Astrocyte (in vitro differentiated cells and primary cell): ENCODE measurements at regions not wholly inside any gene's neighbourhood (a gene's known extent, or its start where the extent isn't known, plus 50 kb on each side); places are given as distances from the start of the nearest gene placed in this dataset.

ENCODE experiments used
- DNase-seq: peaks from one replicate; pipeline ENCODE4 v3.0.0-alpha.2; 2010; ENCODE audit warnings: low read depth
- FAIRE-seq: peaks from 2 replicates; lab custom pipeline; 2011; peaks lifted over from hg19 to GRCh38; lab: Jason Lieb, UNC
- H2AFZ ChIP-seq: 2 replicates; pipeline ENCODE4 v1.6.0; 2012; ENCODE audit warnings: low read depth, low read length, inconsistent platforms
- H3K27ac ChIP-seq: 2 replicates; pipeline ENCODE4 v1.5.1; 2011; ENCODE audit warnings: low read depth, low read length, inconsistent platforms
- H3K27me3 ChIP-seq: 2 replicates; pipeline ENCODE4 v1.6.0; 2011; ENCODE audit warnings: low read length, inconsistent platforms; ENCODE audit not compliant: insufficient read depth
- H3K36me3 ChIP-seq: 2 replicates; pipeline ENCODE4 v1.5.1; 2011; ENCODE audit warnings: low read length, inconsistent platforms; ENCODE audit not compliant: insufficient read depth
- H3K4me1 ChIP-seq: 2 replicates; pipeline ENCODE4 v1.5.1; 2011; ENCODE audit warnings: low read length, inconsistent platforms; ENCODE audit not compliant: insufficient read depth
- H3K4me2 ChIP-seq: 2 replicates; pipeline ENCODE4 v1.6.0; 2012; ENCODE audit warnings: low read length, inconsistent platforms
- H3K4me3 ChIP-seq: 2 replicates; pipeline ENCODE4 v1.5.1; 2011; ENCODE audit warnings: low read depth, mild to moderate bottlenecking, low read length, inconsistent platforms; ENCODE audit not compliant: insufficient read depth
- H3K79me2 ChIP-seq: 2 replicates; pipeline ENCODE4 v1.6.0; 2012; ENCODE audit warnings: mild to moderate bottlenecking, low read length, inconsistent platforms; ENCODE audit not compliant: insufficient read depth
- H3K9ac ChIP-seq: 2 replicates; pipeline ENCODE4 v1.6.0; 2012; ENCODE audit warnings: mild to moderate bottlenecking, low read length, inconsistent platforms
- H3K9me3 ChIP-seq: 2 replicates; pipeline ENCODE4 v1.5.1; 2012; ENCODE audit warnings: low read depth, mild to moderate bottlenecking, low read length, inconsistent platforms; ENCODE audit not compliant: insufficient read depth
- H4K20me1 ChIP-seq: 2 replicates; pipeline ENCODE4 v1.6.0; 2012; ENCODE audit warnings: low read length, inconsistent platforms; ENCODE audit not compliant: insufficient read depth
- H3K27ac Mint-ChIP-seq: one replicate; pipeline ENCODE4 v1.8.0; 2021; ENCODE audit warnings: mild to moderate bottlenecking, mixed read lengths; ENCODE audit not compliant: unreplicated experiment
- H3K27me3 Mint-ChIP-seq: one replicate; pipeline ENCODE4 v1.8.0; 2021; ENCODE audit warnings: low read depth, mixed read lengths; ENCODE audit not compliant: unreplicated experiment
- H3K36me3 Mint-ChIP-seq: one replicate; pipeline ENCODE4 v1.8.0; 2021; ENCODE audit warnings: low read depth, mixed read lengths; ENCODE audit not compliant: unreplicated experiment
- H3K4me1 Mint-ChIP-seq: one replicate; pipeline ENCODE4 v1.8.0; 2021; ENCODE audit warnings: low read depth, mixed read lengths; ENCODE audit not compliant: unreplicated experiment
- H3K4me3 Mint-ChIP-seq: one replicate; pipeline ENCODE4 v1.8.0; 2021; ENCODE audit warnings: mild to moderate bottlenecking, moderate library complexity, mixed read lengths; ENCODE audit not compliant: unreplicated experiment
- H3K9me3 Mint-ChIP-seq: one replicate; pipeline ENCODE4 v1.8.0; 2021; ENCODE audit warnings: mild to moderate bottlenecking, mixed read lengths; ENCODE audit not compliant: unreplicated experiment
- CTCF ChIP-seq: IDR thresholded peaks from 2 replicates; pipeline ENCODE4 v1.5.1; 2011; ENCODE audit warnings: low read depth, mild to moderate bottlenecking, inconsistent platforms, low read length, moderate library complexity; ENCODE audit not compliant: insufficient read depth
- EZH2 ChIP-seq: IDR thresholded peaks from 2 replicates; pipeline ENCODE4 v1.6.1; 2012; ENCODE audit warnings: mild to moderate bottlenecking, low read length, inconsistent platforms; ENCODE audit not compliant: insufficient read depth

DNA sequence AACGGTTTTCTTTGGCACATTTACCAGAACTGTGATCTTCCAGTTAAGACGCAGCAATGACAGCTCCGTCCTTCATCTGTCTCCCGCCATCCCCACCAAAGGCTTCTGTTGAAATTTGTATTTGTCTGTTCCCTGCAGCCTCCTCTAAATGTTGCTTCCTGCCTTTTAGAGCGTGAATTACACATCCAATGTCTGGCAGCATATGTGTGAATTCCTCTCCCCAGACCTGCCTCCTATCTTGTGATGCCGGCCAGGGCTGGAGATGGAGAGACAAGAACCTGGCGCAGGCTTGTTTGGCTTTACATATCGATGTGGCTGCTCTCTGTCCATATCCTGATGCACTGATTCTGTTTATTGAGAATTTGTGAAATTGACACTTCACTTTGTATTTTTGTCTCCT lies 738.4 kb upstream of the TMEM132C start:
- Histone ChIP-seq H3K27me3 (no peaks in the 10 kb centered on the region), H3K27ac (no peak overlapping the region), H3K4me1 (no peaks in the 10 kb centered on the region), H3K79me2 (no peaks in the 10 kb centered on the region), H3K4me2 (no peak overlapping the region), H3K9me3 (no peaks in the 10 kb centered on the region), H2AFZ (no peak overlapping the region), H3K4me3 (no peak overlapping the region), H4K20me1 (no peaks in the 10 kb centered on the region), H3K9ac (no peak overlapping the region), H3K36me3 (no peaks in the 10 kb centered on the region)
- Mint-ChIP-seq H3K36me3 (no peaks in the 10 kb centered on the region), H3K27ac (no peak overlapping the region), H3K4me1 (no peaks in the 10 kb centered on the region), H3K4me3 (no peak overlapping the region), H3K9me3 (peaks cover 3% of the 10 kb centered on the region), H3K27me3 (no peaks in the 10 kb centered on the region)
- TF ChIP-seq EZH2: no peak
- no peak for TF ChIP-seq CTCF
- no peak for FAIRE-seq
- DNase-seq: no peak

DNA sequence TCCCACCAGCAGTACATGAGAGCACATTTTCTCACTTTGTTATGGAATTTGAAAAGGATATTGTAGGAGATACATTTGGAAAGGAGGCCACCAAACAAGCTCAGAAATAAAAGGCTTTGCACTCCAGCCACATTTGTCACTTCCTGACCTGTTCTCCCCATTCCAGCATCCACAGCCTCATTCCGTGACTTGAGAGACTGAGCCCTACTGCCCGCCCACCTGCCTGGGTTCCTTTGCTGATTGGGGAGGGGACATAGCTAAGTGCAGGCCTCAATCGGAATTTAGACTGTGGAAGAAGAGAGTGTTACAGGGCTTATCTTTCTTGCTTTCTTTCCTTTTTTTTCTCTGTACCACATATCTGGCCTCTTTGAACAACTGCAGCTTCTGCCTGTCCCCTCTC lies 735.4 kb upstream of the TMEM132C start:
- Histone ChIP-seq H3K36me3 (no peaks in the 10 kb centered on the region), H3K27me3 (no peaks in the 10 kb centered on the region), H3K4me1 (no peaks in the 10 kb centered on the region), H3K9ac (no peak overlapping the region), H3K4me2 (no peak overlapping the region), H2AFZ (peak overlapping the region; percentile 8), H3K79me2 (no peaks in the 10 kb centered on the region), H3K4me3 (no peak overlapping the region), H3K27ac (no peak overlapping the region), H4K20me1 (no peaks in the 10 kb centered on the region), H3K9me3 (peaks cover 2% of the 10 kb centered on the region)
- no peak overlapping the region for H3K27ac Mint-ChIP-seq
- TF ChIP-seq EZH2 (no peak), CTCF (no peak)
- DNase-seq (no peak), FAIRE-seq (no peak)
- H3K36me3 Mint-ChIP-seq: no peaks in the 10 kb centered on the region
- H3K27me3 Mint-ChIP-seq: no peaks in the 10 kb centered on the region
- H3K9me3 Mint-ChIP-seq: peaks cover 5% of the 10 kb centered on the region
- H3K4me3 Mint-ChIP-seq: no peak overlapping the region
- H3K4me1 Mint-ChIP-seq: no peaks in the 10 kb centered on the region

GRCh38 chr12:127533353-127533752 lies 733.6 kb upstream of the TMEM132C start:
- Mint-ChIP-seq H3K36me3 (no peaks in the 10 kb centered on the region), H3K4me1 (no peaks in the 10 kb centered on the region), H3K9me3 (peaks cover 5% of the 10 kb centered on the region), H3K27me3 (no peaks in the 10 kb centered on the region), H3K27ac (no peak overlapping the region), H3K4me3 (no peak overlapping the region)
- peaks cover 2% of the 10 kb centered on the region for H3K9me3 ChIP-seq
- no peak overlapping the region for H3K27ac ChIP-seq
- no peak for DNase-seq
- H3K36me3 ChIP-seq: no peaks in the 10 kb centered on the region
- no peaks in the 10 kb centered on the region for H3K79me2 ChIP-seq
- no peak overlapping the region for H3K4me2 ChIP-seq
- H2AFZ ChIP-seq: no peak overlapping the region
- TF ChIP-seq EZH2: no peak
- TF ChIP-seq CTCF: no peak
- H4K20me1 ChIP-seq: no peaks in the 10 kb centered on the region
- no peak overlapping the region for H3K9ac ChIP-seq
- no peak for FAIRE-seq
- H3K4me3 ChIP-seq: no peak overlapping the region
- no peaks in the 10 kb centered on the region for H3K27me3 ChIP-seq
- H3K4me1 ChIP-seq: no peaks in the 10 kb centered on the region
